ENCODE measurements at regions not wholly inside any gene's neighbourhood (a gene's known extent, or its start where the extent isn't known, plus 50 kb on each side); places are given as distances from the start of the nearest gene placed in this dataset.

GRCh38 chr6:94456266-94456665, 1036.9 kb upstream of the EPHA7 start:
- Histone ChIP-seq H3K4me1 (ENCODE audit: control insufficient read depth in 1 of 2, insufficient read depth in 2 of 2, low read depth in 1 of 2, low read length in 1 of 2) (no peaks in the 10 kb centered on the region), H3F3A (replicated peaks; ENCODE audit: insufficient read depth) (no peaks in the 10 kb centered on the region), H2AFZ (ENCODE audit: low read depth) (no peak overlapping the region), H3K36me3 (replicated peaks in 1 of 2; ENCODE audit: control insufficient read depth in 1 of 2, insufficient read depth in 2 of 2, low read length in 1 of 2) (no peaks in the 10 kb centered on the region), H3K27me3 (ENCODE audit: insufficient read depth) (no peaks in the 10 kb centered on the region), H3K4me2 (no peak overlapping the region), H3K27ac (ENCODE audit: low read depth in 2 of 2, low read length in 1 of 2) (no peak overlapping the region), H3K4me3 (ENCODE audit: low read depth in 2 of 2, low read length in 1 of 2) (no peak overlapping the region), H4K20me1 (ENCODE audit: insufficient read depth) (no peaks in the 10 kb centered on the region), H3K9me2 (no peaks in the 10 kb centered on the region), H3K9me3 (no peaks in the 10 kb centered on the region), H3K9ac (no peak overlapping the region), H3K79me2 (ENCODE audit: insufficient read depth) (no peaks in the 10 kb centered on the region)
- POLR2A ChIA-PET, result no interaction called here
- DNase-seq, result no peak
- 12% methylated on average over 2 of the region's 2 CpGs for WGBS (ENCODE audit: low lambda C conversion rate)
- no peak for TF ChIP-seq ZBTB33 (IDR thresholded peaks at IDR 0.05; ENCODE audit: borderline replicate concordance, low read depth)
- no peak for TF ChIP-seq GATA2 (CRISPR knock-in tag; IDR thresholded peaks at IDR 0.05)
- no peak for TF ChIP-seq MXI1 (IDR thresholded peaks at IDR 0.05; ENCODE audit: low read depth, low read length)
- no peak for TF ChIP-seq SIN3A (IDR thresholded peaks at IDR 0.05; ENCODE audit: borderline replicate concordance, low read depth, low read length)
- no peak for TF ChIP-seq RAD21 (IDR thresholded peaks at IDR 0.05; ENCODE audit: low read length)
- TF ChIP-seq NRF1 (IDR thresholded peaks at IDR 0.05; ENCODE audit: low read depth, low read length), result no peak
- no peak for TF ChIP-seq USF1 (IDR thresholded peaks at IDR 0.05; ENCODE audit: borderline replicate concordance, low read depth)
- TF ChIP-seq YY1 (IDR thresholded peaks at IDR 0.05; ENCODE audit: low read depth), result no peak
- TF ChIP-seq ELF1 (IDR thresholded peaks at IDR 0.05), result no peak
- TF ChIP-seq FOXM1 (IDR thresholded peaks at IDR 0.05; ENCODE audit: low read depth), result no peak
- no peak for TF ChIP-seq EP300 (IDR thresholded peaks at IDR 0.05; ENCODE audit: borderline replicate concordance in 1 of 2, low read depth in 1 of 2, low read length in 1 of 2)
- no peak for TF ChIP-seq NFIC (IDR thresholded peaks at IDR 0.05; ENCODE audit: borderline replicate concordance)
- TF ChIP-seq RXRA (IDR thresholded peaks at IDR 0.05; ENCODE audit: borderline replicate concordance, low read depth), result no peak
- TF ChIP-seq, protein P1, sequence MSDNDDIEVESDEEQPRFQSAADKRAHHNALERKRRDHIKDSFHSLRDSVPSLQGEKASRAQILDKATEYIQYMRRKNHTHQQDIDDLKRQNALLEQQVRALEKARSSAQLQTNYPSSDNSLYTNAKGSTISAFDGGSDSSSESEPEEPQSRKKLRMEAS (IDR thresholded peaks at IDR 0.05; ENCODE audit: low read depth), result no peak
- TF ChIP-seq, protein P2, sequence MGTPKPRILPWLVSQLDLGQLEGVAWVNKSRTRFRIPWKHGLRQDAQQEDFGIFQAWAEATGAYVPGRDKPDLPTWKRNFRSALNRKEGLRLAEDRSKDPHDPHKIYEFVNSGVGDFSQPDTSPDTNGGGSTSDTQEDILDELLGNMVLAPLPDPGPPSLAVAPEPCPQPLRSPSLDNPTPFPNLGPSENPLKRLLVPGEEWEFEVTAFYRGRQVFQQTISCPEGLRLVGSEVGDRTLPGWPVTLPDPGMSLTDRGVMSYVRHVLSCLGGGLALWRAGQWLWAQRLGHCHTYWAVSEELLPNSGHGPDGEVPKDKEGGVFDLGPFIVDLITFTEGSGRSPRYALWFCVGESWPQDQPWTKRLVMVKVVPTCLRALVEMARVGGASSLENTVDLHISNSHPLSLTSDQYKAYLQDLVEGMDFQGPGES (IDR thresholded peaks at IDR 0.05; ENCODE audit: low read depth, low read length), result no peak
- no peak for TF ChIP-seq GABPA (IDR thresholded peaks at IDR 0.05; ENCODE audit: low read depth)
- TF ChIP-seq, protein P3, sequence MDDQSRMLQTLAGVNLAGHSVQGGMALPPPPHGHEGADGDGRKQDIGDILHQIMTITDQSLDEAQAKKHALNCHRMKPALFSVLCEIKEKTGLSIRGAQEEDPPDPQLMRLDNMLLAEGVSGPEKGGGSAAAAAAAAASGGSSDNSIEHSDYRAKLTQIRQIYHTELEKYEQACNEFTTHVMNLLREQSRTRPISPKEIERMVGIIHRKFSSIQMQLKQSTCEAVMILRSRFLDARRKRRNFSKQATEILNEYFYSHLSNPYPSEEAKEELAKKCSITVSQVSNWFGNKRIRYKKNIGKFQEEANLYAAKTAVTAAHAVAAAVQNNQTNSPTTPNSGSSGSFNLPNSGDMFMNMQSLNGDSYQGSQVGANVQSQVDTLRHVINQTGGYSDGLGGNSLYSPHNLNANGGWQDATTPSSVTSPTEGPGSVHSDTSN (IDR thresholded peaks at IDR 0.05), result no peak
- no peak for TF ChIP-seq JUND (IDR thresholded peaks at IDR 0.05)
- no peak for TF ChIP-seq TAF1 (IDR thresholded peaks at IDR 0.05; ENCODE audit: borderline replicate concordance, low read depth, low read length)
- CTCF ChIA-PET, result no interaction called here

Data from SK-N-SH (cell line).